Mucosa of descending colon (tissue), 3 donors: ENCODE measurements at regions not wholly inside any gene's neighbourhood (a gene's known extent, or its start where the extent isn't known, plus 50 kb on each side); places are given as distances from the start of the nearest gene placed in this dataset.

Experiments
- ATAC-seq: fragments of 200-7000 bp; cut with Tn5 transposase; one replicate; pipeline ENCODE4 v1.9.1; 2020; ENCODE audit warnings: mild to moderate bottlenecking, moderate library complexity
- DNase-seq, 3 donors: peaks; one replicate each; pipeline ENCODE4 v3.0.0-alpha.2; 2020
- H3K36me3 ChIP-seq: fragments of 200-600 bp; one replicate; pipeline ENCODE4 v1.8.0; 2021; ENCODE audit warnings: low read depth, mild to moderate bottlenecking
- H3K4me1 ChIP-seq: fragments of 200-600 bp; one replicate; pipeline ENCODE4 v1.8.0; 2021; ENCODE audit warnings: low read depth, mild to moderate bottlenecking
- H3K4me3 ChIP-seq: fragments of 200-600 bp; one replicate; pipeline ENCODE4 v1.8.0; 2021; ENCODE audit warnings: mild to moderate bottlenecking
- H3K9me3 ChIP-seq: fragments of 200-600 bp; one replicate; pipeline ENCODE4 v1.8.0; 2021; ENCODE audit warnings: mild to moderate bottlenecking
- intact Hi-C, 2 donors: fragments of 100-400 bp; cut with DNase I in 1 of 2; cut with micrococcal nuclease in 1 of 2; formaldehyde crosslinking; loops; one replicate each; pipeline versions ENCODE4 v1.11.0 to v1.11.1; 2022; cut with DNase I, micrococcal nuclease
- TF ChIP-seq, protein P1 (sequence below): fragments of 200-600 bp; IDR thresholded peaks from one replicate; pipeline ENCODE4 v1.8.0; 2022; ENCODE audit warnings: antibody characterized with exemption, mild to moderate bottlenecking
- donor health status: DM: no; HTN: no; CAD: no; lungs with moderate emphysema.
- donor health status: DM: no; HTN: no; CAD: no.
- donor health status: DM: no; HTN: yes; CAD: no.

- H3K36me3 ChIP-seq, result no peaks in the 10 kb centered on the region
- H3K4me1 ChIP-seq, result no peaks in the 10 kb centered on the region
- no peaks in the 10 kb centered on the region for H3K9me3 ChIP-seq
- intact Hi-C loops, result no loop called here
- H3K4me3 ChIP-seq, result no peak overlapping the region
- TF ChIP-seq, protein P1, sequence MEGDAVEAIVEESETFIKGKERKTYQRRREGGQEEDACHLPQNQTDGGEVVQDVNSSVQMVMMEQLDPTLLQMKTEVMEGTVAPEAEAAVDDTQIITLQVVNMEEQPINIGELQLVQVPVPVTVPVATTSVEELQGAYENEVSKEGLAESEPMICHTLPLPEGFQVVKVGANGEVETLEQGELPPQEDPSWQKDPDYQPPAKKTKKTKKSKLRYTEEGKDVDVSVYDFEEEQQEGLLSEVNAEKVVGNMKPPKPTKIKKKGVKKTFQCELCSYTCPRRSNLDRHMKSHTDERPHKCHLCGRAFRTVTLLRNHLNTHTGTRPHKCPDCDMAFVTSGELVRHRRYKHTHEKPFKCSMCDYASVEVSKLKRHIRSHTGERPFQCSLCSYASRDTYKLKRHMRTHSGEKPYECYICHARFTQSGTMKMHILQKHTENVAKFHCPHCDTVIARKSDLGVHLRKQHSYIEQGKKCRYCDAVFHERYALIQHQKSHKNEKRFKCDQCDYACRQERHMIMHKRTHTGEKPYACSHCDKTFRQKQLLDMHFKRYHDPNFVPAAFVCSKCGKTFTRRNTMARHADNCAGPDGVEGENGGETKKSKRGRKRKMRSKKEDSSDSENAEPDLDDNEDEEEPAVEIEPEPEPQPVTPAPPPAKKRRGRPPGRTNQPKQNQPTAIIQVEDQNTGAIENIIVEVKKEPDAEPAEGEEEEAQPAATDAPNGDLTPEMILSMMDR, result no peak
- DNase-seq (no peak), ATAC-seq (no peak)
These were observed 131.6 kb downstream of the PTGER3 start for GRCh38 chr1:70916034-70916427.

DNA sequence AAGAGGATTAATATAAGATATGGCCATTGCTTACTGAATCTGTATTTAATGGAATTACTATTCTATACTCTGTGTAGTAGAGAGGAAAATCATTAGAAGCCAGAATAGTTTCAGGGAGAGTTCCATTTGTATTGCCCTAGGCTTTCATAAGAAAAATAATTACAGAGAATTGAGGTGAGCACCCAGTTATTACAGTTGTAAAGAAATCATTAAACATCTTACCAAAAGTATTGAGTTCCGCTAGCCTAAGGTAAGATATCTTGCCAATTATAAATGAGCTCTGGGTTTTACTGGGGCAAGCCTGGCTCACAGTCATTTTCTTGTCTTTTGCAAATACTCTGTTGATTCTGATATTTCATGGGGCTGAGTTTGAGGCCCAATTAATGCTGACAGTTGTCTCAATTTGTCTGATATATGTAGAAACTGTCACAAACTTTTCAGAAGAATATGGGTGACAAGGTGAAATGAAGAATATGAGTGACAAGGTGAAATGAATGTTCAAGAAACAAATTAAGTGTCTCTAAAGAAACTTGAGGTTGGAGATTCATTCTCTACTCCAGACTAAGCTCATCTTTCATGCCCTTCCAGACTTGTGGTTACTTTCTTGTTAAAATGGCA lies 127.8 kb downstream of the PTGER3 start:
- intact Hi-C loops, result no loop called here
- no peaks in the 10 kb centered on the region for H3K36me3 ChIP-seq
- H3K9me3 ChIP-seq, result peaks cover 25% of the 10 kb centered on the region
- ATAC-seq, result no peak
- H3K4me3 ChIP-seq, result no peak overlapping the region
- TF ChIP-seq, protein P1, result no peak
- no peak for DNase-seq
- H3K4me1 ChIP-seq, result no peaks in the 10 kb centered on the region
